GM12892 (cell line): ENCODE measurements at regions not wholly inside any gene's neighbourhood (a gene's known extent, or its start where the extent isn't known, plus 50 kb on each side); places are given as distances from the start of the nearest gene placed in this dataset.

Source experiments
- POLR2A ChIP-seq: IDR thresholded peaks from 2 replicates; pipeline ENCODE4 v1.6.1; 2011; ENCODE audit warnings: low read depth, low read length, control low read depth
- POLR2AphosphoS5 ChIP-seq: IDR thresholded peaks from 2 replicates; pipeline ENCODE4 v1.6.1; 2011; ENCODE audit warnings: low read depth, low read length, control low read depth

DNA sequence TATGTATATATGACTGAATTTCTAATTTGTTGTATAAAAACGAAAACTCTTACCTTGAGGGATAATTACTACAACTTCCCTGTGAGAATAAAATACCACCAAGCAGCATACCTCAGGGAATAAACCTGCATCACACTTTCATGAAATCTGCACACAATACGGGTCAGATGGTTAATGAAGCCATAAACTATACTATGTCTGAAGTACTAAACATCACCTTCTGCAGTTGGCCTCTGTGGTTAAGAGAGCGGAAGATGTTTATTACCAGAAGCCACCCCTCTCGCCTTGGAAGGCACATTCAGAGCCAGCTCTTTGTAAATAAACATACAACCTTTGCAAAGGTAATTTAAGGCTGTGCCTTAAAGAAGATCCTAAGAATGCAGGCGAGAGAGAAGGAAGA, 462.1 kb upstream of the NR2F2 start:
- no peak for TF ChIP-seq POLR2AphosphoS5
- no peak for TF ChIP-seq POLR2A
